SK-N-SH (cell line): ENCODE measurements at regions not wholly inside any gene's neighbourhood (a gene's known extent, or its start where the extent isn't known, plus 50 kb on each side); places are given as distances from the start of the nearest gene placed in this dataset.

ENCODE experiments used
- CTCF ChIA-PET: fragments of 300-600, 350-600 bp; formaldehyde crosslinking; extraction: SDS; loops from one replicate; lab custom pipeline; 2021; lab: Yijun Ruan, JAX
- POLR2A ChIA-PET: fragments of 350-600 bp; sonication (Branson Sonifier 250); formaldehyde crosslinking; extraction: SDS; loops from one replicate; lab custom pipeline; 2020; ENCODE audit warnings: antibody characterized with exemption, inconsistent platforms; lab: Yijun Ruan, JAX
- DNase-seq: peaks from one replicate; pipeline ENCODE4 v3.0.0; 2012
- H2AFZ ChIP-seq: fragments of 200-600 bp; sonication (generic); 2 replicates; pipeline ENCODE4 v1.8.1; 2016; ENCODE audit warnings: antibody characterized with exemption, mild to moderate bottlenecking, low read depth
- H3F3A ChIP-seq: fragments of 200-600 bp; sonication (generic); replicated peaks from 2 replicates; pipeline ENCODE3; 2016; ENCODE audit warnings: antibody characterized with exemption, mild to moderate bottlenecking; ENCODE audit not compliant: insufficient read depth
- H3K27ac ChIP-seq, 2 experiments: fragments of 200-500 bp in 1 of 2; fragments of 200-600 bp in 1 of 2; sonication (Bioruptor generic) in 1 of 2; sonication (generic), shearing (Covaris generic) in 1 of 2; 2 replicates each; pipeline versions ENCODE4 v1.5.1 to v1.6.1; 2014 to 2016; ENCODE audit warnings: low read depth in 2 of 2, inconsistent platforms in 1 of 2, low read length in 1 of 2, mild to moderate bottlenecking in 1 of 2, mixed read lengths in 1 of 2
- H3K27me3 ChIP-seq: fragments of 200-600 bp; sonication (generic), shearing (Covaris generic); 2 replicates; pipeline ENCODE4 v1.6.1; 2016; ENCODE audit warnings: mixed run types; ENCODE audit not compliant: insufficient read depth
- H3K36me3 ChIP-seq, 2 experiments: fragments of 200-500 bp in 1 of 2; fragments of 200-600 bp in 1 of 2; sonication (Bioruptor generic) in 1 of 2; sonication (generic) in 1 of 2; replicated peaks in 1 of 2; 2 replicates each; pipeline versions ENCODE3 to v1.5.1; 2014 to 2016; ENCODE audit warnings: low read length in 1 of 2, mild to moderate bottlenecking in 1 of 2; ENCODE audit not compliant: insufficient read depth in 2 of 2, control insufficient read depth in 1 of 2
- H3K4me1 ChIP-seq, 2 experiments: fragments of 200-500 bp in 1 of 2; fragments of 200-600 bp in 1 of 2; sonication (Bioruptor generic) in 1 of 2; sonication (generic), shearing (Covaris generic) in 1 of 2; 2 replicates each; pipeline versions ENCODE4 v1.5.1 to v1.6.1; 2014 to 2016; ENCODE audit warnings: low read depth in 1 of 2, low read length in 1 of 2, mixed run types in 1 of 2; ENCODE audit not compliant: insufficient read depth in 2 of 2, control insufficient read depth in 1 of 2
- H3K4me2 ChIP-seq: fragments of 200-600 bp; sonication (generic), shearing (Covaris generic); 2 replicates; pipeline ENCODE4 v1.6.1; 2017; ENCODE audit warnings: mixed run types
- H3K4me3 ChIP-seq, 2 experiments: fragments of 200-500 bp in 1 of 2; fragments of 200-600 bp in 1 of 2; sonication (Bioruptor generic) in 1 of 2; sonication (generic), shearing (Covaris generic) in 1 of 2; 2 replicates each; pipeline versions ENCODE4 v1.5.1 to v1.8.1; 2014 to 2016; ENCODE audit warnings: low read depth in 2 of 2, inconsistent platforms in 1 of 2, low read length in 1 of 2, mild to moderate bottlenecking in 1 of 2, mixed read lengths in 1 of 2, moderate library complexity in 1 of 2
- H3K79me2 ChIP-seq: fragments of 200-600 bp; sonication (generic); 2 replicates; pipeline ENCODE4 v1.8.1; 2017; ENCODE audit warnings: mild to moderate bottlenecking; ENCODE audit not compliant: insufficient read depth
- H3K9ac ChIP-seq: fragments of 200-600 bp; sonication (generic); 2 replicates; pipeline ENCODE4 v1.6.1; 2017; ENCODE audit warnings: mixed run types
- H3K9me2 ChIP-seq: fragments of 200-600 bp; sonication (generic); 2 replicates; pipeline ENCODE4 v1.6.1; 2017; ENCODE audit warnings: mixed run types
- H3K9me3 ChIP-seq: fragments of 200-600 bp; sonication (generic); 2 replicates; pipeline ENCODE4 v1.6.1; 2017; ENCODE audit warnings: mixed run types, mild to moderate bottlenecking, moderate library complexity
- H4K20me1 ChIP-seq: fragments of 200-600 bp; sonication (generic); 2 replicates; pipeline ENCODE4 v1.6.1; 2017; ENCODE audit warnings: mild to moderate bottlenecking, mixed run types; ENCODE audit not compliant: insufficient read depth
- CHD2 ChIP-seq: fragments of 150-350 bp; IDR thresholded peaks from 2 replicates; pipeline ENCODE4 v1.6.1; 2018; ENCODE audit warnings: low read length; ENCODE audit not compliant: partially characterized antibody
- ELF1 ChIP-seq: IDR thresholded peaks from 2 replicates; pipeline ENCODE4 v1.4.0; 2012
- EP300 ChIP-seq, 2 experiments: IDR thresholded peaks; 2 replicates each; pipeline versions ENCODE4 v1.4.0 to v1.6.1; 2012; ENCODE audit warnings: borderline replicate concordance in 1 of 2, low read depth in 1 of 2, low read length in 1 of 2
- FOSL2 ChIP-seq: IDR thresholded peaks from 2 replicates; pipeline ENCODE4 v1.4.0; 2012; ENCODE audit warnings: low read depth, mild to moderate bottlenecking, moderate library complexity, borderline replicate concordance
- GABPA ChIP-seq: IDR thresholded peaks from 2 replicates; pipeline ENCODE4 v1.4.0; 2012; ENCODE audit warnings: low read depth, mild to moderate bottlenecking
- GATA2 ChIP-seq: sonication (generic); formaldehyde crosslinking; IDR thresholded peaks from 2 replicates; pipeline ENCODE4 v1.5.0; 2020; ENCODE audit warnings: mild to moderate bottlenecking, missing genetic modification reagents
- MEF2A ChIP-seq: IDR thresholded peaks from 2 replicates; pipeline ENCODE4 v1.4.0; 2012; ENCODE audit warnings: low read depth, borderline replicate concordance
- POLR2AphosphoS5 ChIP-seq: IDR thresholded peaks from 2 replicates; pipeline ENCODE4 v1.6.1; 2012; ENCODE audit warnings: low read depth, low read length
- RAD21 ChIP-seq: IDR thresholded peaks from 2 replicates; pipeline ENCODE4 v1.6.1; 2012; ENCODE audit warnings: mild to moderate bottlenecking, low read length
- SMC3 ChIP-seq: IDR thresholded peaks from 2 replicates; pipeline ENCODE4 v1.6.1; 2012; ENCODE audit warnings: low read depth, low read length, improper control_type of control experiment
- TAF1 ChIP-seq: IDR thresholded peaks from 2 replicates; pipeline ENCODE4 v1.6.1; 2012; ENCODE audit warnings: low read depth, mild to moderate bottlenecking, low read length, moderate library complexity, borderline replicate concordance
- USF1 ChIP-seq: IDR thresholded peaks from 2 replicates; pipeline ENCODE4 v1.4.0; 2012; ENCODE audit warnings: low read depth, borderline replicate concordance
- whole genome bisulfite sequencing: methylation state at CpG from one replicate; pipeline ENCODE4 v1.1.6; 2017; ENCODE audit warnings: low lambda C conversion rate; 5-methylcytosine and 5-hydroxymethylcytosine counted together
- TF ChIP-seq, protein P1 (sequence below): IDR thresholded peaks from 2 replicates; pipeline ENCODE4 v1.6.1; 2012; ENCODE audit warnings: mild to moderate bottlenecking, low read depth, low read length, moderate library complexity

DNA sequence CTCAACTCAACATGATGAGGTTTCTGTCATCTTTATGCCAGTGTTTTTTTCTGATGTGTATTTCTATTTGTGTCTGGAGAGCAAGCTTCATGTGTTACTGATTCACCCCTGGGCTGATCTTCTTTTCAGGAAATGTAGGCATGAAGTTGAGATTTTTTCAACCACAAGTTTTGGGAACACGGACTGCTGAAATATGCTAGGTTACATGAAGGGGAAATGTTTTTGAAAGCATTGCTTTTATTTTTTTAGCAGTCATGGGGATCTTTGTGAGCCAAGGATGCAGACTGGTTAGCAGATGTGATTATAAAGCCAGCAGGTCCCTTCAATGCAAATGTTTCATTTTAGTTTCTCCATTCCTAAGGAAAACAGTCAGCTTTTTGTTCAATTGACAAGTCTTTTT, 219.3 kb upstream of the COL8A1 start:
- POLR2A ChIA-PET: no interaction called here
- Histone ChIP-seq H3K4me2 (no peak overlapping the region), H3K27ac (no peak overlapping the region), H2AFZ (no peak overlapping the region; the same call in 1 of the 2 replicates), H3K9me2 (no peaks in the 10 kb centered on the region), H3K27me3 (no peaks in the 10 kb centered on the region), H3K79me2 (no peaks in the 10 kb centered on the region), H3K4me3 (no peak overlapping the region), H3F3A (no peaks in the 10 kb centered on the region), H3K9ac (no peak overlapping the region), H4K20me1 (no peaks in the 10 kb centered on the region), H3K9me3 (no peaks in the 10 kb centered on the region), H3K36me3 (no peaks in the 10 kb centered on the region), H3K4me1 (0 out of 4 replicates have a peak, but pooled peaks cover 0 to 5% of the 10 kb centered on the region in 2 experiments)
- CTCF ChIA-PET: no interaction called here
- 15% methylated on average over 1 of the region's 1 CpG for WGBS
- DNase-seq: no peak
- TF ChIP-seq, protein P1, sequence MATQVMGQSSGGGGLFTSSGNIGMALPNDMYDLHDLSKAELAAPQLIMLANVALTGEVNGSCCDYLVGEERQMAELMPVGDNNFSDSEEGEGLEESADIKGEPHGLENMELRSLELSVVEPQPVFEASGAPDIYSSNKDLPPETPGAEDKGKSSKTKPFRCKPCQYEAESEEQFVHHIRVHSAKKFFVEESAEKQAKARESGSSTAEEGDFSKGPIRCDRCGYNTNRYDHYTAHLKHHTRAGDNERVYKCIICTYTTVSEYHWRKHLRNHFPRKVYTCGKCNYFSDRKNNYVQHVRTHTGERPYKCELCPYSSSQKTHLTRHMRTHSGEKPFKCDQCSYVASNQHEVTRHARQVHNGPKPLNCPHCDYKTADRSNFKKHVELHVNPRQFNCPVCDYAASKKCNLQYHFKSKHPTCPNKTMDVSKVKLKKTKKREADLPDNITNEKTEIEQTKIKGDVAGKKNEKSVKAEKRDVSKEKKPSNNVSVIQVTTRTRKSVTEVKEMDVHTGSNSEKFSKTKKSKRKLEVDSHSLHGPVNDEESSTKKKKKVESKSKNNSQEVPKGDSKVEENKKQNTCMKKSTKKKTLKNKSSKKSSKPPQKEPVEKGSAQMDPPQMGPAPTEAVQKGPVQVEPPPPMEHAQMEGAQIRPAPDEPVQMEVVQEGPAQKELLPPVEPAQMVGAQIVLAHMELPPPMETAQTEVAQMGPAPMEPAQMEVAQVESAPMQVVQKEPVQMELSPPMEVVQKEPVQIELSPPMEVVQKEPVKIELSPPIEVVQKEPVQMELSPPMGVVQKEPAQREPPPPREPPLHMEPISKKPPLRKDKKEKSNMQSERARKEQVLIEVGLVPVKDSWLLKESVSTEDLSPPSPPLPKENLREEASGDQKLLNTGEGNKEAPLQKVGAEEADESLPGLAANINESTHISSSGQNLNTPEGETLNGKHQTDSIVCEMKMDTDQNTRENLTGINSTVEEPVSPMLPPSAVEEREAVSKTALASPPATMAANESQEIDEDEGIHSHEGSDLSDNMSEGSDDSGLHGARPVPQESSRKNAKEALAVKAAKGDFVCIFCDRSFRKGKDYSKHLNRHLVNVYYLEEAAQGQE: no peak
- TF ChIP-seq TAF1: no peak
- TF ChIP-seq RAD21: no peak
- TF ChIP-seq USF1: no peak

DNA sequence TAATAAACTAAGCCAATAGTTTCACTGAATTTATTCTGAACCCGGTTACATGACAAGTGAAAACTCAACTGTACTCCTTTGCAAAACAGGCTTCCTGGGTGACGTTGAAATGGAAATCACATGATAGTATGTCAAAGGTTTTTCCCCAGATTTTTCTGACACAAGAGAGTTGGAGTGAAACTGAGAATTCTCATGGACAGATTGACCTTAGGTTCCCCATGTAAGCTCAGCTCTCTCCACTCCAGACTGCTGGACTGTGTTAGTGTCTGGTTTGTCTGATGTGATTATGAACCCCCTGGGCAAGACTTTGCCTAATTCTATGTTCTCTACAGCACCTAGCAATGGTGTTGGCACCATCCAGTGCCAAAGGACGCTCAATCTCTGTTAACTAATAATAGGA, 219.7 kb upstream of the COL8A1 start:
- ChIA-PET CTCF (no interaction called here), POLR2A (no interaction called here)
- Histone ChIP-seq H3F3A (no peaks in the 10 kb centered on the region), H3K27ac (no peak overlapping the region), H3K4me1 (peaks cover 0 to 9% of the 10 kb centered on the region in 2 experiments; a peak in 1 of 4 replicates), H3K4me2 (no peak overlapping the region), H3K9ac (no peak overlapping the region), H3K4me3 (no peak overlapping the region), H3K27me3 (no peaks in the 10 kb centered on the region), H3K79me2 (no peaks in the 10 kb centered on the region), H2AFZ (no peak overlapping the region; the same call in 1 of the 2 replicates), H3K9me2 (no peaks in the 10 kb centered on the region), H4K20me1 (no peaks in the 10 kb centered on the region), H3K36me3 (no peaks in the 10 kb centered on the region), H3K9me3 (no peaks in the 10 kb centered on the region)
- 26% methylated on average over 3 of the region's 3 CpGs for WGBS
- DNase-seq: no peak
- TF ChIP-seq CHD2: no peak
- no peak for TF ChIP-seq FOSL2
- TF ChIP-seq RAD21: no peak
- TF ChIP-seq GATA2: no peak
- no peak for TF ChIP-seq SMC3
- no peak for TF ChIP-seq ELF1
- no peak for TF ChIP-seq POLR2AphosphoS5
- TF ChIP-seq USF1: no peak
- no peak for TF ChIP-seq MEF2A
- TF ChIP-seq EP300 (IDR thresholded peaks at IDR 0.05; ENCODE audit: borderline replicate concordance in 1 of 2, low read depth in 1 of 2, low read length in 1 of 2): no peak
- no peak for TF ChIP-seq GABPA
